ENCODE measurements at regions not wholly inside any gene's neighbourhood (a gene's known extent, or its start where the extent isn't known, plus 50 kb on each side); places are given as distances from the start of the nearest gene placed in this dataset.

DNA sequence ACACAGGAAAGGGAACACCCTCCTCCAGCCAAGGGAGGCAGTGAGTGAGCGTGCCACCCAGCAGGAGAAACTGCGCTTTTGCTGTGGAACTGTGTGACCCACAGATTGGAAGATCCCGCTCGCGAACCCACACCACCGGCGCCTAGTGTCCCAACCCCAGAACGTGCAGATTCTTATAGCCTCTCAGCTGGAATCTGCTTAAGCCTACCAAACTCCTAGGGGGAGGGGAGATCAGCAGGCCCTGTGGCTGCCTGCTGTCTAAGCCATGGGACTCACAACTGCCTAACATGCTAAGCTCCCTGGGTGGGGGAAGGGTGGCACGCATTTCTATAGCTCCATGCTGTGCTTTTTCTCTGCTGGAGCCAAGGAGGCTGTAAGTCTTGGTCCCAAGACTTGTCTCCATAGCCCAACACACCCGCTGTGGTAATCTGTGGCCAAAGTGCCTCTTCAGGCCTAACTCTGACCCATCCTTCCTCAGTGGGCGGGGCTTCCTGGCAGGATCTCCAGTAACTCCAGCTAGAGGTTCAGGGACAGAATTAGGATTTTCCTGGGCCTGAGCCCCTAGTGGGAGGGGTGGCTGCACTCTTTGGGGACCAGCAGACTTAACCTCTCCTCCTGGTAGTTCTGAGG, 485.0 kb downstream of the TAF11L14 start:
- no peak for DNase-seq

DNA sequence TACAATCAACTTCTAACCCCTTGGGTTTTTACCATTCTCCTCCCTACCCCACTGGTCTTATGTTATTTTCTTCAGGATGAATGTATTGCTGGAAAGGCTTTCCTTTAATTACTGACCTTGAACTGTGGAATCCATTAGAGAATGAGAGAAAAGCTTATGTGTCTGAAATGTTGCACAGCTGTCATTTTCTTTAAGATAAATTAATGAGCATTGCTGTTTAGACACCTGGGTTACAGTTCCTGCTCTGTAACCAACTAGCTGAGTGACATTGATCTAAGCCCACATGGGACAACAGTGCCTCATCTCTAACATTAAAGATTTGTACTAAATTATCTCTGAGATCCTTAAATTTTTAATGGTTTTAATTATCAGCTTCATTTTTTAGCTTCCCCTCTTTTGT, 507.0 kb downstream of the TAF11L14 start:
- no peak for DNase-seq

DNA sequence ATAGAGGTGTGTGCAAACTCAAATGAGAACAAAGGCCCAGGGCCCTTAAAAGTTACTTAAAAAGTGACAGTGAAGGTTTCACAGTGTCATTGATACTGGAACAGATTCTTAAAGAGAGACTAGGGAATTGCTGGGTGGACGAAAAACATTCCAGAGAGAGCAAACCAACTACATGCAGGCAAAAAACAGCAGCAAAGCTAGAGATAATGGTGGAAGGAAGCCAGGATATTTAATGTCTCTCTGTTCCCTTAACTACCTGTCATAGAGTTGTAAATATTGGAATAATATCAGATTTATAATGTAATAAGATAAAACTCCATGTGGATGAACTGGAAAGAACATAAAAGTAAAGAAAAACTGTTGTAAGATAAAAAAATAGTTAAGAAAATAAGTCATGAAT, 508.6 kb downstream of the TAF11L14 start:
- DNase-seq = no peak

- no peak for DNase-seq
These were observed 518.4 kb downstream of the TAF11L14 start for GRCh38 chr5:18152671-18153070.

DNA sequence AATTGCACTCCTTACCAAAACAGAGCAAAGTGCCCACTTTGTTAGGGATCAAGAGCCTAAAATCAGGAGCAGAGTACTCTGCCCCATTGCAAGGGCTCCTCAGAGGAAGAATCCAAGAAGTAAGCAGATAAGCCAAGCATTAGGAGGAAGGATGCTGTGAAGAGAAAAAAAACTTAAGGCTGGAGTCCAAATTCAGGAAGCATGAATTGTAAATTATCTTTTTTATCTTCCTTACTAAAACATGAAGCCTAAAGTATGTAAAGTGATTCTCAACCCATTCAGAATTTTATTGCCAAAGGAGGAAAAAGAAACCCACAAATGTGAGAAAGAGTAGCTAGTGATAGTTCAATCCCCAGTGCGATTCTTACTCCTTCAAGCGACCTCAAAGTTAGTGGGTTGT, 523.9 kb downstream of the TAF11L14 start:
- DNase-seq = no peak

DNA sequence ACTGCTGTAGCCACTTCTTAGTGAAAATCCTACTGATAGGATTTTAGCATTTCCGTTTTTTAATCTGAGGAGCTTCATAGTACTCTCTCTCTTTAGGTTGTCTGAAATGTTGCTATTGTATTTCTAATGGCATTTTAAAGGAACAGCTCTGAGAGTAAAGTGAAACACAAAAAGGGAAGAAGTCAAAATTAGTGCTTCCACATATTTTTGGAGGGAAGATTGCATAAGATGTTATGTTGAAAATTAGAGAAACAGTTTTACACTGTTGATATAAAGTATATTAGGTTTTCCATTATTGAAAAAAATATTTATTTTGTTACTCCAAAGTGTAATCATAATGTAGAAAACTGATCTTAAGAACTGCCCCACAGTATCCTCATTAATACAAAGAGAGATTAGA, 525.1 kb downstream of the TAF11L14 start:
- no peak for DNase-seq

DNA sequence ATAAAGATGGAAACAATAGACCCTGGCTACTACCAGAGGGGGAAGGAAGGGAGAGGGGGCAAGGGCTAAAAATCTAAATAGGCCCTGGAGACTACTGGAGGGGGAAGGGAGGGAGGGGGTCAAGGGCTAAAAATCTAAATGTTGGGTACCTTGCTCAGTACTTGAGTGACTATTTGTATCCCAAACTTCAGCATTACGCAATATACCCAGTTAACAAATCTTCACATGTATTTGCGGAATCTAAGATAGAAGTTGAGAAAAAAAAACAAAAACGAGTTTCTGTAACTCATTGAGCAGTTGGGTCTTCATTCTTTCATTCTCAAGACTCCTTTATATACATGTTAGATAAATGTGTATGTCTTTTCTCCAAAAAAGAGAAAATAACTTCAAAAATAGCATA, 537.4 kb downstream of the TAF11L14 start:
- no peak for DNase-seq

GRCh38 chr5:18179579-18179978, 545.3 kb downstream of the TAF11L14 start:
- DNase-seq = no peak

GRCh38 chr5:18181575-18181974, 547.3 kb downstream of the TAF11L14 start:
- DNase-seq = no peak

GRCh38 chr5:18195910-18196309, 561.6 kb downstream of the TAF11L14 start:
- DNase-seq = no peak

DNA sequence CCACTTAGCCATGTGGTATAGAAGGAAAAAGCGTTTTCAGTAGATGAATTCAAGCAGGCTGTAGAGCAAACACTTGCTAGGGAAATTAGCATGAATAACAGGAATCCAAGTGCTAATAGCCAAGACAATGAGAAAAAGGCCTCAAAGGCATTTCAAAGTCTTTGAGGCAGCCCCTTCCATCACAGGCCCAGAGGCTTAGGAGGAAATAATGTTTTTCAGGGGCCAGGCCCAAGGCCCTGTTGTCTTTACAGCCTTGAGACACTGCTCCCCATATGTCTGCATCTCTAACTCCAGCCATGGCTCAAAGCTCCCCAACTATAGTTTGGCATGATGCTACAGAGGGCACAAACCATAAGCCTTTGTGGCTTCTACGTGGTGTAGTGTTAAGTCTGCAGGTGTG, 563.5 kb downstream of the TAF11L14 start:
- no peak for DNase-seq

GRCh38 chr5:18202164-18202563, 567.9 kb downstream of the TAF11L14 start:
- no peak for DNase-seq

DNA sequence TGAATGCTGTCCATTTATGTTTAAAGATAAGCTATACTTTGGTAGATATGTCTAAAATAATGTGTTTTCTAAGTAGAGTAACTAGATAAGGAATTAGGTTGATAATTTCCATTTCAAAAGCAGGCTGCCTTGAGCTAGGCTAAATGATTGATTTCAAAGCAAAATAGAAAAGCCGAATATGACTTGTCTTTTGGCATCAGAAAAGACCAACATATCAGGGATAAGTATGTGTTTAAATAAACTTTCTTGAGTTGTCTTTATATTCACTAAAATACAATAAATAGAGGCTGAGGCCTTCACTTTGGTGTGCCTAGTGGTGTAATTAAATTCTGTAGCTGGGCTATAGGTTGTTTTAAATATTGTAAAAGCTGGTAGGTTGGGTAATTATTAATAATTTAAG, 569.0 kb downstream of the TAF11L14 start:
- DNase-seq = no peak

DNA sequence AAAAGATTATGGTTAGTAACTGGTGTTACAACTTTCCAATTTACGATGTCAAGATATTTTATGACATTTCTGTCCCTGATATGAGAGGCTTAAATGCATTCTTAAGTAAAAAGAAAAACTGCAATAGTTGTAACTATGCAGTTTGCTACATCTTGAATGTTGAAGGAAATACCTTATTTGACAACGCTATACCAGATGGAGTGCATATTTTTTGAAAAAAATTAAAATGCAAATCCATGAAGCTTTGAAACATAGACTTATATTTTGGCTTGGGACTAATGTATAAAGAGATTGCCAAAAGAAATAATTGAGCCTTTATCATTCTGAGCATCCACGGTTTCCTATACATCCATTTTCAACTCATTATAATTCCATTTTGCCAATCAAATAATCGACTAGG, 579.4 kb downstream of the TAF11L14 start:
- no peak for DNase-seq

DNA sequence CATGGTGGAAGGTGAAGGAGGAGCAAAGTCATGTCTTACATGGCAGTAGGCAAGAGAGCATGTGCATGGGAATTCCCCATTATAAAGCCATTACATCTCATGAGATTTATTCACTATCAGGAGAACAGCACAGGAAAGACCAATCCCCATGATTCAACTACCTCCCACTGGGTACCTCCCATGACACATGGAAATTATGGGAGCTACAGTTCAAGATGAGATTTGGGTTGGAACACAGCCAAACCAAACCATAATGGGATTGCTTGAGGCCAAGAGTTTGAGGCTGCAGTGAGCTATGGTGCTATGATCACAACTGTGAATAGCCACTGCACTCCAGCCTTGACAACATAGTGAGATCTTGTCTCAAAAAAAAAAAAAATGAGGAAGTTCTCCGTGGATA, 581.8 kb downstream of the TAF11L14 start:
- no peak for DNase-seq

DNA sequence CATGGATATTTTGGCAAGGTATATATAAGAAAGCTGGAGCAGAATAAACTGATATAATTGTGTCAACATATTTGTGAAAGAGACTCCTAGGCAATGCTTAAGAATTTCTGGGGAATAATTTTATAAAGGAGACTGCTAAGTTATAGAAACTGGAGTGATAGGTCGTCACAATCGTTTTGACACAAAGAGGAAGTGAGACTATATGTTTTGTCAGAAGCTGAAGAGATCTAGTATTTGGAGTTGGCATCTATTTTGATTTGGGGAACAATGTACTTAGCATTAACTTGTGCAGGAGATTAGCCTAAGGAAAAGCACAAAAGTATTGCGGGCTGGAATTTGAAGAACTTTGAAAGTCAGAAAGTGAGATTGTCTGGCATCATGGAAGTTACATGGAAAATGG, 582.5 kb downstream of the TAF11L14 start:
- DNase-seq = no peak

- DNase-seq = no peak
These were observed 585.0 kb downstream of the TAF11L14 start for GRCh38 chr5:18219241-18219640.

- DNase-seq = no peak
These were observed 586.4 kb downstream of the TAF11L14 start for GRCh38 chr5:18220631-18221030.

- no peak for DNase-seq
These were observed 602.1 kb downstream of the TAF11L14 start for GRCh38 chr5:18236386-18236785.

DNA sequence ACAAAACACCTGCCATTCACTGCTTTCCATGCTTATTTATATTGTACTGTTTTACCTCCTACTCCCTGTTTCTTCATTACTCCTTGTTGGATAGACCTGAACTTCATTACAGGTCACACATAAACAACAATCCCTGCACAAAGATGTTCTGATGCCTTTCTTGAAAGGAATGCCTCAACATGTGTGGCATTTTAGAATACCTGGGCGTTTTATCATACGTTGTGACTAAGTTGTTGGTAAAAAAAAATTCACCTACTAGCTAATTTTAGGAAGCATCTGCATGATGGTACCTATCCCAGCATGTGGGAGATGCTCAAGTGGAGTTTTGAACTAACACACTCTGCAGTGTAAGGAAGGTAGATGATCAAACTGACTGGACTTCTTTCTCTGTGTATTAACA, 604.1 kb downstream of the TAF11L14 start:
- no peak for DNase-seq

GRCh38 chr5:18240971-18241370, 606.7 kb downstream of the TAF11L14 start:
- no peak for DNase-seq

DNA sequence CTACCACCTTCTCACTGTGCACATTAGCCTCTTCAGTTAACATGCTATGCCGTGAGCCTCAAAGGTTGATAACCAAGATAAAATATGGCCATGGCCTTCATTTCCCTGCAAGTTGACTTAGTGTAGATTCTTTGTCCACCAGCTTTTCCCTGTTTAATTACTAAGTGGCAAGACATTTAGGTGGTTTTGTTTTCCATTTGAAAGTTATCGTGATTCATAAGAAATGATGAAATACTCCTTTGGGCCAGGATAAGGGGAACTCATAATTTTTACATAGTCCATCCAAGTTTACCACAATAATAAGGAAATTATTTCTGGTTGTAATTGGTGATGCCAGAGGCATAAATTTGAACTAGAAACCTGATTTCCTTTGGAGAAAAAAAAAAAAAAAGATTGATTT, 609.6 kb downstream of the TAF11L14 start:
- DNase-seq = no peak

DNA sequence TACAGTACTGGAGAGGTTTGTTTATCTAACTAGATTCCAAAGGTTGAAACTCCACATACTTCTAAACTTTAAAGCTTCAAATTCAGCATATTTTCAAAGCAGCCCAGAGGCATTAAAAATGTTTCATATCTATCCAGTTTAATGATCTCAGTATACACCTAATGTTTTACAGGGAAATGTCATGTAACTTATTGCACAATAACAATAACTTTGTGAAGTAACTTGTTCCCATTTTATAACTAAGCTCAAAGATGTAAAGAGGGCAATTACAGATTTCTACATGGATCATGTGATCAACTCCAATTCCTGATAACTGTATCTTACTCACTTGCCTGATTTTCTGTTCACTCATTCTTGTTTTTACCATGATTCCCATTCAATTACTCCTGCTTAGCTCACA, 610.0 kb downstream of the TAF11L14 start:
- no peak for DNase-seq

GRCh38 chr5:18252559-18252958, 618.3 kb downstream of the TAF11L14 start:
- DNase-seq = no peak

- DNase-seq = no peak
These were observed 630.0 kb downstream of the TAF11L14 start for GRCh38 chr5:18264126-18264882.

Data from GF-D8 (cell line).